ENCODE measurements at regions not wholly inside any gene's neighbourhood (a gene's known extent, or its start where the extent isn't known, plus 50 kb on each side); places are given as distances from the start of the nearest gene placed in this dataset.

GRCh38 chr17:79503126-79503839 is 107.6 kb downstream of the RBFOX3 start:
- no peak for TF ChIP-seq FOXJ3 (CRISPR knock-in tag; IDR thresholded peaks at IDR 0.05; ENCODE audit: borderline replicate concordance)
- no peak for TF ChIP-seq JUN (CRISPR knock-in tag; IDR thresholded peaks at IDR 0.05)

All from WTC11 (cell line).